GM18907 (cell line): ENCODE measurements at regions not wholly inside any gene's neighbourhood (a gene's known extent, or its start where the extent isn't known, plus 50 kb on each side); places are given as distances from the start of the nearest gene placed in this dataset.
A peak's percentile ranks its signal among the peaks of the same experiment; 100 is the strongest.

Experiments
- ATAC-seq: cut with Tn5 transposase; IDR thresholded peaks from one replicate; pipeline ENCODE4 v1.9.1; 2021; ENCODE audit warnings: mild to moderate bottlenecking, moderate library complexity; ENCODE audit not compliant: unreplicated experiment

DNA sequence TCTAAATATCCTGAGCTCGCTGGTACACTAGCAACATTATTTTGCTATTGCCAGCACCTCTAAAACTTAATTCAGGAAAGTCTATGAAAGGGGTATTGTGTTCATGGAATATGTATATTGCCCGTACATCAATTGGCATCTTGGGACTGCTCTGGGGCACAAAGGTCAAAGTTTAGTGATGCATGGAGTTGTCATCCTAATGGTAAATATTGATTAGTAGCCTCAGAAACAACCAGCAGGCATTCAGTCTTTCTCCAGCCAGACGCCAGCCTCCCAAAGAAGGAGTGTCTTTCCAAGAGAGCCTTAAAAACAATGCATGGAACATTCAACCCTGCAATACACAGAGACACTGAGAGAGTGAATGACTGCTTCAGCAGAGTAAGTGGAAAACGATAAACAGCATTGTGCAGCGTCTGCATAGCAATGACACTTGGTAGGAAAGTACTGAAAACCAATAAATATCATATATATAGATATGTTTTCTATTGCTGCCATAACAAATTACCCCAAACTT lies 377.3 kb downstream of the SHQ1 start:
- ATAC-seq, result no peak

- ATAC-seq, result no peak
These were observed 382.4 kb downstream of the SHQ1 start for GRCh38 chr3:72465853-72466252.

DNA sequence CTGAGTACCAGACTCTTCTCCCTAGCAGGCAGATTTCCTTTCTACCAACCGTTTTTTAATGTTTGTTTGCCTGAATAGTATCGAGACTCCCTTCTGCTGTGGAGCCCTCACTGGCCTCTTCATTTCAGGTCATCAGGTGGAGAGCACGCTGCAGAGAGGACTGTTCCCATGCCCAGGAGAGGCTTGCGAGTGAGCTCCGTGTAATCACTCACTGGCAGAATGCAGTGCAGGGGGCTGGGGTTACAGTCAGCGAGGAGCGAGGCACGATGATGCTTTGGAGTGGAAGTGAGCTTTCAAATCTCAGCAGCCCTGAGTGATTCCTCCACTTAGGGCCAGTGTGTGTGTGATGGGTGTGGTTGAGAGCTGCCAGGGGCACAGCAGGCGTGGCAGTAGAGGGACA lies 385.2 kb downstream of the SHQ1 start:
- no peak for ATAC-seq

GRCh38 chr3:72462595-72463011 lies 385.6 kb downstream of the SHQ1 start:
- ATAC-seq, result no peak

GRCh38 chr3:72461787-72462186 lies 386.5 kb downstream of the SHQ1 start:
- no peak for ATAC-seq

GRCh38 chr3:72460205-72461174 lies 387.8 kb downstream of the SHQ1 start:
- ATAC-seq, result no peak

DNA sequence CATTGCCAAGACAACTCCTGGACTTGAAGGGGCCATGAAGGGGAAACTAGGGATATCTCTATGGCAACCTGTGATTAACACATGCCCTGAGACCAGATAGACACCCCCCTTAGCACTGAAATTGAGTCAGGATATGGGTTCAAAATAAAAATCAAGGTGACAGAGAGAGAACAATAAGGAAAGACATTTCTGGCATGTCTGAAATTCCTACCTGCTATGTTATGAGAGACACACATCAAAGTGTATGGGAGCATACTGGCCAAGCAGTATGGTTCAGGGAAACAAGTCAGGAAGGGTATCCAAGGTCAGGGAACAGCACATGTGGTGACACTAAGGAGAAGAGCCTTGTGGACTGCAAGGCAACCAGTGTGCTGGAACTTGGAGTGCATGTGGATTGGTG lies 388.7 kb downstream of the SHQ1 start:
- no peak for ATAC-seq

DNA sequence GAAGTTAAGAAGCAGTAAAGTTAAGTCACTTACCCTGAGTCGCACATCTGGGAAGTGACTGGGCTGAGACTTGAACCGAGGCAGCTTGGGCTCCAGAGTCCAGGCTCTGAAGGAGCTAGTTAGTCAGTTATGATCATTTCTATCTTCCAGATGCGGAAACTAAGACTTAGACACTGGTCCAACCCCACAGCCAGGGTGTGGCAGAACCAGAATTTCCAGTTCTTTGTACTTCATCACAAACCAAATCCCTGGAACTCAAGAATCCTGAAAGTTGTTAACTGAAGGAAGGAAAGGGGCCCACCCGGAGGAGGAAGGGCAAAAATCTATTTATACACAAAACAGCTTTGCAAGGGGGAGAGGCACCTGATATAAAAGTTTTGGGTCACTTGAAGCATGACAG lies 389.9 kb downstream of the SHQ1 start:
- ATAC-seq, result no peak

DNA sequence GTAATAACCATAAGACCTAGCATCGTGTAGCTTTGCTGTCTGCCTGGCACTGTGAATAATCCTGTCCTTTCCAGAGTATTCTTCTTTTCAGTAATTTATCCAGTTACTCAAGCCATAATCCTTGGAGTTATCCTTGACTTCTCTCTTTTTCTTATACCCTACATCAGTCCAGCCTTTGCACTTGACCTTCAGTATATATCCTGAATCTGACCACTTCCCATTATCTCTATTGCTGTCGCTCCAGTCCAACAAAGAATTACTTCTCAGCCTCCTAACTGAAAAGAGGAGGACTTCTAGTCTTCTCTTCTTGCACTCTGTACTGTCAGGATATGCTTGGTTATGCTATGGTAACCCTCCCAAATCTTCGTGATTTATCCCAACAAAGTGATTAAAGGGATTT lies 393.8 kb downstream of the SHQ1 start:
- ATAC-seq, result no peak

DNA sequence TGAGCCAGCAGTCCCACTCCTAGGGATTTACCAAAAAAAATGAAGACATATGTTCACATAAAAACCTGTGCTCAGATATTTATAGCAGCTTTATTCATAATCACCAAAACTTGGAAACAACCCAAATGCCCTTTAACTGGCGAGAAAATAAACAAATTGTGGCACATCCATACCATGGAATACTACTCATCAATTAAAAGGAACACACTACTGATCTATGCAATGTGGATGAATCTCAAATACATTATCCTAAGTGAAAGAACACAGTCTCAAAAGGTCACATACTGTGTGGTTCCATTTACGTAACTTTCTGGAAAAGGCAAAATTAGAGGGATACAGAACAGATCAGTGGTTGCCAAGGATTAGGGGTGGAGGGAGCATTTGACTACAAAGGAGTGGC lies 394.5 kb downstream of the SHQ1 start:
- ATAC-seq, result no peak

- no peak for ATAC-seq
These were observed 395.5 kb downstream of the SHQ1 start for GRCh38 chr3:72452745-72453144.

DNA sequence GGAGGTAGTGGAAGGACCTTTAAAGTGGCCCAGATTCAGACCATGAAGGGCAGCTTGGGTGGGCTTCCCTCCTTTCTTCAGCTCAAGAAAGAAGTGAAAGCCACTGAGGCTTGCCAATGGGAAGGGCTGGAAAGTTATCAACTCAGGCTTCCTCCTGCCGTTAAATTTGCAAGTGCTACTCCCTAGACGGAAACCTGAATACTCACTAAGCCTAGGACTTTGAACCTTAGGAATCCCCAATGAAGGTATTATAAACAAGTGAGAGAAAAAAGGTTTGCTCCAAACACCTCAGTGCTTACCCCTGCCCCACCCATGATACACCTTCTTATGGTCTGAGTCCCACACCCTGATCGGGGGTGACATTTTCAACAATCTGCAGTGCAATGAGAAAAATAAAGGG lies 396.4 kb downstream of the SHQ1 start:
- no peak for ATAC-seq

- ATAC-seq, result no peak
These were observed 398.7 kb downstream of the SHQ1 start for GRCh38 chr3:72449551-72449950.

- no peak for ATAC-seq
These were observed 399.4 kb downstream of the SHQ1 start for GRCh38 chr3:72448858-72449257.

DNA sequence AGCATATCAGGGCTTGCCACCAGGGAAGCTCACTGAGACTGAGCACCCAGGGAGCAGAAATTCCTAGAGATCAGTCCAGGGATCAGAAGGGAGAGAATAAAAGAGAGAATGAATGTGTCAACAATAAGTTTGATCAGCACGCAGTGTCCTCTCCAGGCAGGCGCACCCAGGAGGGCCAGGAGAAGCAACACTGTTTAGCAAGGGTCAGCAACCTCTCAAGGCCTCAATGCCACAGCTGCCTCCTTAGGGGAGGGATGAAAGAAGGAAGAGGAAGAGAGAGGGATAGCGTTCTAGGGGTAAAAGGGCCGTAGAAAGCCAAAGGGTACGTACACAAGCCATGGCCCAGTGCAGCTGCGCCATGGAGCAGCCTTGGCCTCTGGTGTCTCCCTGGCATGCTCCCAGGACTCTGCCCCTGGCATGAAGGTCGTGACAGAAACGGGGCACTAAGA lies 399.8 kb downstream of the SHQ1 start:
- no peak for ATAC-seq

DNA sequence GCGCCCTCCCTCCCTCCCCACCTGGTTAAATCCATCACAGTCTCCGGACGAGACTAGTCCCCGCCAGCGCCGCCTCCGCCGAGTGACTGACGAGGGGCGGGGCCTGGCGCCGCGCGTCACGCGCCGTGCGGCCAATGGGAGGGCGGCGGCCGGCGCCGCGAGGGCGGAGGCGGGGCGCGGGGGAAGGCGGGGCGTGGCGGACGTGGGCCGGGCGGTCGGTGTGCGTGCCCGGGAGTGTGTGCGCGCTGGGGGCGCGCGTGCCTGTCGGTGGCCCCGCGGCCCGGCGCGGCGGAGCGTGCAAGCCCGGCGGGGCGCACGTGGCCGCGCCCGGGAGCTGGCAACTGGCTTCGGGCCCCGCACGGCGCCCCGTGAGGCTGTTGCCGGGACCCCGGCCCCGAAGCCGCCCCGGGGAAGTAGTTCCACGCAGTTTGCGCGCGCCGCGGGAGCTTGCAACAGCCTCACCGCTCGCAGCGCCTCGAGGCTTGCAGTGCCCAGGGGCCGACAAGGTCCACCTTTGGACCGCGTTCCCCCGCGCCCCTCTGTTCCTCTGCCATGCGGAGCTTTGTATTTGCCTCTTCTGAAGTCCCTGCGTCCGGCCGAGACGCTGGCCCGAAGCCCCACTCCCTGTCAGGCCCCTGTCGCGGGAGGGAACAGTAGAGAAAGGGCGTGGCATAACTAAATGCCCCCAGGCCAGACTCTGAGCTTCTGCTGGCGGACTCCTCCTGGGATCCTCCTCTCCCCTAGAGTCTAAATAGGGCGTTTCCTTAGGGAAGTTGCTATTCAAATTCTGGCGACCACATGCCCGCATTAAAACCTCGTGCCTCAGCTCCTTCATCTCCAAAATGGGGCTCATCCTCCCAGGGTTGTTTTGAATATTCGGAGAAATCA lies 400.9 kb downstream of the SHQ1 start:
- peak; percentile 84 for ATAC-seq

DNA sequence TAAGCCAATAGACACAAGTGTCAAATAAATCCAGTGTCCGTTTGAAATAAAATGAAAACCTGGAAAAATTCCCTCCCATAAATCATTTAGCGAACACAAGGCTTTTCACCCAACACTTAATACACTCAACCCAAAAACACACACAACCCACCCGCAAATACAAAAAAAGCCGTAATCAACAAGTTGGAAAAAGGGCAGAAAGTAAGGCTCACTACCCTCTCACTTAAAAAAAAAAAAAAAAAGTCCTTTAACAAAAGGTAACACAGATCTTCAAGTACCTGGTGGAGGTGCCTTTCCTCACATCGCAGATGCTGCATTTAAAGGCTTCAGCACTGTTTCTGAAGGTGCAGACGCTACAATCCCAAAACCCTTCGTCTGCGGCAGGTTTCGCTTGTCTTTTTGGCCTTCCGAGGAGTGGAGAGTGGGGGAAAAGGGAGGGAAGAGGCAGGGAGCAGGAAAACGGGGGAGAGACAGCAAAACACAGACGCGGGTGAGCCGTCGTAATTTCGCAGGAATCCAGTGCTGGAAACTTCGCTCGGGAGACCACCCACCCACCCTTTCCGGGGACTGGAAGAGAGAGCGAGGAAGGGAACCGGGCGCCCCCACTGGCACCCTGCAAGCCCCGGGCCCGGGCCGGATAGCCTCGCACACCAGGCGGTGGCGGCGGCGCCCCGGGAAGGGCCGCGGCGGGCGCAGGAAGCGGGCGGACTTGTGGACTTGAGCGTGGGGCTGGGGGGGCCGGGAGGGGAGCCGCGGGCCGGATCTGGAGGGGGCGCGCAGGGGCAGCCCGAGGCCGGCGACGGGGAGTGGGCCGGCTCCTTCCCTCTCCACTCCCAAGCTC lies 401.8 kb downstream of the SHQ1 start, which contains the start of gene RYBP:
TSS of gene RYBP (minus strand) at position 404 of the 841 bp plus-strand sequence.
- ATAC-seq, result peak; percentile 41

DNA sequence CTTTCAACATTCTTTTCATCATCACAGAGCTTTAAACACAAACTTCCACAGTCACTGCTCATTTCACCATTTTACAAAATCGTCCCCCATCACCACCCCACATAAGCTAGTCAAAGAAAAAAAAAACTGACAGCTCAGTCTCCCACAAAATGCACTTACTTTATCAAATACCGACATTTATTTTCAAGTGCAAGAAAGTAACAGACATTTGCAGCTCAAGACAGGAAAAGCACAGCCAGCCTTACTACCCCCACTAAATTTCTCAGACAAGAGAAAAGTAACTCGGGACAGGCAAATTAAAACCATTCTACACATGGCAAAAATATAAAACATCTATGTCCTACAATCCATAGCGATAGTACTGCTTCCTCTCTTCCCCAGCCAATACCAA lies 402.4 kb downstream of the SHQ1 start:
- no peak for ATAC-seq

DNA sequence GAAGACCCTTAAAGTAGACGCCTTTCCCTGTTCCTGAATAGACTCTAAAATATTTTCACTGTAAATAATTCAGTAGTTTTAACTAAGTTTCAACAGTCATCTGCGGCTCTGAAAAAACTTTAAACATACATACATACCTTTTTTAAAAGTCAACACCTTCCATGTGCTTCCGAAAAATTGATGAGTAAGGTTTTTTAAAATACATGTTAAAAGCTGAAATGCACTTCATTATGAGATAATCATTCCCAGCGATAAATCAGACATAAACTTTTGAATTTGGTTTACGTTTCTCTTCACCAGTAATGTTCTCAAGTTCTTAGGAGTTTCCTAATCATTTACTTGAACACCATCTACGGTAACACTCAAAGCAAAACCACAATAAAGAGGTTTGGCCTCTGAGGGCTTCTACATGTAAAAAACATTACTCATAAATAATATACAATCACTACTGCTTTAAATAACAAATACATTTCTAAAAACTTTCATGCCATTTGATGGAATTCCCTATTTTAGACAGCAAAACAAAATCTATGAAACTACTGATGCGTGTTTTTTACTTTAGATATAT lies 403.5 kb downstream of the SHQ1 start:
- no peak for ATAC-seq

DNA sequence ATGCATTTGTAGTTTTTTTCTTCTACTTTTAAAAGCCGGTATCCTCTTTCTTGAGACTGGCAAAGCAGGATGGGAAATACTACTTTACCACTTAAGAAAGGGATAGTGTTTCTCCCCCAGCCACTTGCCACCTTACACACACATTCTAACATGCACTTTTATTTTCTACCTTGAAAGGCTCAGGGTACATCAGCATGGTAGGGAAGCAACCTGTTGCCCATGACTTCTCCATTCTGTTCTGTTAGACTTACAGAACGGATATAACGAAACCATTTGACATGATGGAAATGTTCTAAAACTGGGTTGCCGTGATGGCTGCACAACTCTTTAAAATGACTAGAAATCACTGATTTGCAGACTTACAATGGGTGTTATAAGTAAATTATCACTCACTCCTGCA lies 405.5 kb downstream of the SHQ1 start:
- no peak for ATAC-seq
